ENCODE measurements at regions not wholly inside any gene's neighbourhood (a gene's known extent, or its start where the extent isn't known, plus 50 kb on each side); places are given as distances from the start of the nearest gene placed in this dataset.

DNA sequence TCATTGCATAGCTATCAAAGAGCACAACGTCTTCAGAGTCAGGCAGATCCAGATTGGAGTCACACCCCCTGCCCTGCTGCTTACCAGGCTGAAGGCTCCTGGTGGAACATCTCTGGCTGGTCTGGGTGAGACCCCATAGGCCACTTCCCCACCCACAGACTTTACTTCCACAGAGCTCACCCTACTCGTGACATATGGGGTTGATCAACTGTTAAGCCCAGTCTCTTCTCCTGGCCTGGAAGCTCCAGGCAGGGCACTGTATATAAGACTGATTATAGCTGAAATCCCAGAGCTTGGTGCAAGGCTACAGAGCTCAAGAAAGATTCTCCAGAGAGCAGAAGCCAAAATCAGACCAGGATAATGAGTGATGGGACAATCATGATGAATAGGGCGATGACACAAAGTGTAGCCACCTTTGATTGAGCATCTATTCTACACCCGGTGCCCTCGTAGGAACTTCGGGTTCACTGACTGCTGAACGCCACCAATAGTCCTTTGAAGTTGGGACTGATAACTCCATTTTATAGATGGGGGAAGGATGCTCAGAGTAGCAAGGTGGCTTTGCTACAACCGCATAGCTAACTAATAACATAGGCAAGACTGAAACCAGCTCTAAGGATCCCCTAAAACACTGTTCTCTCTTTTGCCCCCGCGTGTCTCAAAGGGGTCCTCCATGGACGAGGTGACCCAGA, 287.8 kb downstream of the BCL11B start:
- no peak for DNase-seq
- H3K27me3 ChIP-seq, result no peaks in the 10 kb centered on the region
- H3K27ac ChIP-seq, result no peak overlapping the region
- intact Hi-C loops (cut with DNase I; ENCODE audit: low total_unique reads), result no loop called here
- TF ChIP-seq CTCF (IDR thresholded peaks at IDR 0.05), result no peak
- H3K4me1 ChIP-seq, result no peaks in the 10 kb centered on the region
- H3K36me3 ChIP-seq, result no peaks in the 10 kb centered on the region
- H3K9me3 ChIP-seq, result no peaks in the 10 kb centered on the region
- no peak overlapping the region for H3K4me3 ChIP-seq

DNA sequence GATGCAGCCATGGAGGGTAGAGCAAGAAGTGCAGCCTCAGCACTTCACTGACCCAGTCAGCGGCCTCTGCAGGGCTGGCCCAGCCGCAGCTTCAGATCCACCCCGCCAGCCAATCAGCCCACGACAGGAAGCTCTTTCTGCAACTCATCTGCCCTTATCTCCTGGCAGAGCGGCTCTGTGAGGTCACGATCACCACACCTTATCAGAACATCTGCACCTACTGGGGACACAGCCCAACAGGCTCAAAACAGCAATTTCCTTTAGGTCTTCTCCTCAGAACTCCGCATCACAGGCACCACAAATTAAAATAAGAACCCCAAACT, 287.3 kb downstream of the BCL11B start:
- H3K27ac ChIP-seq, result no peak overlapping the region
- no peak overlapping the region for H3K4me3 ChIP-seq
- H3K36me3 ChIP-seq, result no peaks in the 10 kb centered on the region
- intact Hi-C loops (cut with DNase I; ENCODE audit: low total_unique reads), result no loop called here
- no peaks in the 10 kb centered on the region for H3K27me3 ChIP-seq
- TF ChIP-seq CTCF (IDR thresholded peaks at IDR 0.05), result no peak
- H3K4me1 ChIP-seq, result no peaks in the 10 kb centered on the region
- no peak for DNase-seq
- H3K9me3 ChIP-seq, result no peaks in the 10 kb centered on the region

DNA sequence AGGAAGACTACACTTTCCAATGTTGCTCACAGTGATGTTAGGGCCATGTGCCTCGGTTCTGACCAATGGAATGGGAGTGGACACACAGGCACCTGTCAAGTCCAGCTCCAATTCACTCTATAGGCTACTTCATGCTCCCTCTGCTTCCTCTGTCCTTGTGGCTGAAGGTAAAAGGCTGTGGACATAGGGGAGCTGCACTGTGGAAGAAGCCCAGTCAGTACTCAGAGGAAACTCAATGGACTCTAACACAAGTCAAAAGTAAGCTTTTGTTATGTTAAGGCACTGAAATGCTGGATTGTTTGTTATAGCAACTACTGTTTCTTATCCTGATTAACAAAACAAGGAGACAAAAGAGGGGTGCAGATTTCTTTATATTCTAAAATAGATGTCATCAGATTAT, 278.2 kb downstream of the BCL11B start:
- Histone ChIP-seq H3K27ac (no peak overlapping the region), H3K9me3 (no peaks in the 10 kb centered on the region), H3K36me3 (no peaks in the 10 kb centered on the region), H3K4me3 (no peak overlapping the region), H3K4me1 (no peaks in the 10 kb centered on the region), H3K27me3 (no peaks in the 10 kb centered on the region)
- DNase-seq, result no peak
- intact Hi-C loops (cut with DNase I; ENCODE audit: low total_unique reads), result no loop called here
- no peak for TF ChIP-seq CTCF (IDR thresholded peaks at IDR 0.05)

DNA sequence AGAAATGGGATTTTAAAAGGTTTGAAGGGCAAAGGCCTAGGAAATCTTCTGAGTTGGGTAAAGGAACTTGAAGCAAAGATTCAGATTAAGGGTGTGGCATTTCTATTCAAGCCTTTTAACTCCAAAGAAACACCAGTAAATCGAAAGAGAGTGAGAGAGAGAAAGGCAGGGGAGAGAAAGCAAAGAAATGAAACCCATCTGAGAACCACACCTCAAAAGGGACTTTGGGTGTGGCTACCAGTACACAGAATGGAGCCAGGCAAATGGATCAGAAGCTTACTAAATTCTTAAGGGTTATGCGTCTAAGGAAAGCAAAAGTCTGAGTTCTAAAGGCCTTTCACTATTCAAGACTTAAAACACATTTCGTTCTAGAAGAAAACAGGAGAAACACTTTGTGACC, 277.4 kb downstream of the BCL11B start:
- H3K4me3 ChIP-seq, result no peak overlapping the region
- TF ChIP-seq CTCF (IDR thresholded peaks at IDR 0.05), result no peak
- H3K27me3 ChIP-seq, result no peaks in the 10 kb centered on the region
- no peak overlapping the region for H3K27ac ChIP-seq
- no peaks in the 10 kb centered on the region for H3K9me3 ChIP-seq
- intact Hi-C loops (cut with DNase I; ENCODE audit: low total_unique reads), result no loop called here
- no peaks in the 10 kb centered on the region for H3K4me1 ChIP-seq
- no peaks in the 10 kb centered on the region for H3K36me3 ChIP-seq
- no peak for DNase-seq

DNA sequence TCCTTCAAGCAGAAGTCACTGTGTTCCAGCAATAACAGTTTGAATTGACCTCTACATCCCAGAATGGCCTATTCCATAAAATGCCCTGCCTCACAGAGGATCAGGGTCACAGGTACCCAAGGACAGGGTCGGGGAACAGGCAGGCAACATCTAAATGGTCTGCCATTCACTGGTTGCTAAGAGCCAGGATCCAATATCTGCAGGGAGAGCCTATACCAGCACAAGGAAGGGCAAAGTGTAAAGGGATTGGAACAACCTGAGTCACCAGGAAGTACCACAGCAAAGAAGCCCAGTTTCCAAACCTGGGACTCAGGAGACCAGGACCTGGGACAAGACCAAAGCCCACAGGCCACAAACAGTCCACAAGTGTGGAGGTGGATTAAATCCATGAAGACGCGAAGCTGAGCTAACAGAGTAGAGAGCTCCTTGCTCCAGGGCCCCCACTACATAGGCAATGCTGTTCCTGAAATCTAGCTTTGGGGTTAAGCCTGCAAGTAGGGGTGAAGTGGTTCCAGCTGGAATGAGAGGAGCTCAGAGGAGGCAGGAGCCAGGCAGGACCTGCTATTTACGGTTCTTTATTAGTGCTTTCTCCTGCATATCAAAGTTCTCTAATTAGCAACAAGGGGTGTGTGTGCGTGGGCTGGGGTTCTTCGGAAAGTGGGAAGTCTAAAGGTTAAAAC, 274.3 kb downstream of the BCL11B start:
- Histone ChIP-seq H3K4me3 (no peak overlapping the region), H3K36me3 (no peaks in the 10 kb centered on the region), H3K27me3 (no peaks in the 10 kb centered on the region), H3K9me3 (no peaks in the 10 kb centered on the region), H3K4me1 (no peaks in the 10 kb centered on the region), H3K27ac (no peak overlapping the region)
- no peak for TF ChIP-seq CTCF (IDR thresholded peaks at IDR 0.05)
- no peak for DNase-seq
- intact Hi-C loops (cut with DNase I; ENCODE audit: low total_unique reads), result no loop called here
